ENCODE measurements at regions not wholly inside any gene's neighbourhood (a gene's known extent, or its start where the extent isn't known, plus 50 kb on each side); places are given as distances from the start of the nearest gene placed in this dataset.

GRCh38 chr18:67589325-67589724 is 72.8 kb upstream of the DSEL start:
- no peak for DNase-seq (ENCODE audit: low spot score)

- no peak for DNase-seq (ENCODE audit: low spot score)
Observed at GRCh38 chr18:67586101-67586500, 69.6 kb upstream of the DSEL start.

GRCh38 chr18:67583621-67584020 is 67.1 kb upstream of the DSEL start:
- peak; percentile 5 for DNase-seq (ENCODE audit: low spot score)

GRCh38 chr18:67582488-67582887 is 66.0 kb upstream of the DSEL start:
- no peak for DNase-seq (ENCODE audit: low spot score)

- no peak for DNase-seq (ENCODE audit: low spot score)
Observed at GRCh38 chr18:67581178-67581577, 64.7 kb upstream of the DSEL start.

GRCh38 chr18:67577386-67577785 is 60.9 kb upstream of the DSEL start:
- no peak for DNase-seq (ENCODE audit: low spot score)

- DNase-seq (ENCODE audit: low spot score): no peak
Observed at GRCh38 chr18:67574749-67575148, 58.2 kb upstream of the DSEL start.

- no peak for DNase-seq (ENCODE audit: low spot score)
Observed at GRCh38 chr18:67568166-67568565, 51.6 kb upstream of the DSEL start.

Data from AG08396 (cell line).